Adrenal gland (tissue), 9 donors: ENCODE measurements at regions not wholly inside any gene's neighbourhood (a gene's known extent, or its start where the extent isn't known, plus 50 kb on each side); places are given as distances from the start of the nearest gene placed in this dataset.

Source experiments
- DNase-seq, 7 donors: peaks; one replicate each; pipeline ENCODE4 v3.0.0-alpha.2; 2019 to 2020
- H3K27ac ChIP-seq, 5 donors: fragments of 200-600 bp; sonication (generic) in 4 of 5; 1 replicate in 3 of 5; 2 replicates in 2 of 5; pipeline versions ENCODE4 v1.5.1 to v1.8.0; 2016 to 2020; ENCODE audit warnings: mild to moderate bottlenecking in 1 of 5
- H3K27me3 ChIP-seq: fragments of 200-600 bp; 2 replicates; pipeline ENCODE4 v1.8.0; 2021
- H3K36me3 ChIP-seq, 2 donors: fragments of 200-600 bp; replicated peaks in 1 of 2; 1 replicate in 1 of 2; 2 replicates in 1 of 2; pipeline versions ENCODE4 v1.5.1 to v1.8.0; 2018 to 2022
- H3K4me1 ChIP-seq, 2 donors: fragments of 200-600 bp; replicated peaks in 1 of 2; 1 replicate in 1 of 2; 2 replicates in 1 of 2; pipeline versions ENCODE4 v1.5.1 to v1.8.0; 2018 to 2021
- H3K4me3 ChIP-seq, 4 donors: fragments of 200-600 bp; sonication (generic) in 3 of 4; one replicate each; pipeline ENCODE4 v1.5.1; 2016 to 2018
- H3K9me3 ChIP-seq, 3 donors: fragments of 200-600 bp; sonication (generic) in 1 of 3; replicated peaks in 1 of 3; 1 replicate in 2 of 3; 2 replicates in 1 of 3; pipeline versions ENCODE4 v1.5.1 to v1.8.0; 2016 to 2021
- POLR2A ChIP-seq, 2 donors: fragments of 450-650 bp; IDR thresholded peaks; one replicate each; pipeline ENCODE4 v1.6.1; 2017; ENCODE audit warnings: antibody characterized with exemption in 2 of 2, mild to moderate bottlenecking in 2 of 2, moderate library complexity in 1 of 2
- WGBS, 4 donors: extraction: QIAGEN DNeasy Blood & Tissue Kit in 2 of 4; methylation state at CpG; one replicate each; pipeline versions ENCODE4 v1.1.5 to v1.1.7; 2013 to 2017; 5-methylcytosine and 5-hydroxymethylcytosine counted together
- intact Hi-C, 2 donors: fragments of 100-400 bp; cut with DNase I; formaldehyde crosslinking; loops; one replicate each; pipeline versions ENCODE4 v1.14.1 to v1.15.0; 2022 to 2023
- TF ChIP-seq, protein P1 (sequence below), 6 experiments: fragments of 450-650 bp in 4 of 6; fragments of 200-600 bp in 2 of 6; sonication (generic) in 1 of 6; IDR thresholded peaks; 1 replicate in 5 of 6; 2 replicates in 1 of 6; pipeline versions ENCODE4 v1.5.1 to v1.8.0; 2016 to 2021; ENCODE audit warnings: antibody characterized with exemption in 6 of 6, mild to moderate bottlenecking in 2 of 6, moderate library complexity in 1 of 6
- donor health status: healthy with polysubstance abuse.
- donor health status: Bipolar disorder and iron deficiency.
- donor health status: DM: yes; HTN: yes; CAD: no.
- donor health status: DM: no; HTN: no; CAD: no.
- donor health status: DM: no; HTN: no; CAD: no.

DNA sequence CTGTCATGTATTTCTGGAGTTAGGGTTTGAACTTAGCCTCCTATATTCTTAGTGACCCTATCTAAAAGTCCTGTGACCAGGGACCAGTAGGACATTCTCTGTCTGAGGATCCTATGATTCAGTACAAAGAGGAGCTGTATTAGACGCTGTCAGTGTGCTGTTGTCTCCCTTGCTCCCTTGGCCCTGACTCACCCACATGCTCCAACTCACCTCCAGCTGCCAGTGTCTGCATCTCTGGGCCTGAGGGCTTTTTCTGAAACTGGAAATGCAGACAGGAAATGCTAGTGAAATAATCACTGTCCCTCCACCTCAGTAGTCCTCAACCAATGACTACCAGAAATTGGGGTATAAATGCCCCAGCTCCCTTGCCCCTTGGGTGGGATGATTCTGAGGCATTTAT, 535.3 kb upstream of the RPS6KA3 start:
- H3K27me3 ChIP-seq: no peaks in the 10 kb centered on the region
- no peaks in the 10 kb centered on the region for H3K9me3 ChIP-seq
- WGBS, 4 donors: 89 to 93% (median 91%) methylated on average over 1 of the region's 1 CpG; no CpG with 5 or more reads in 1 of the 4 donors
- H3K27ac ChIP-seq: no peak overlapping the region
- no peaks in the 10 kb centered on the region for H3K36me3 ChIP-seq
- H3K4me1 ChIP-seq: no peaks in the 10 kb centered on the region
- no peak overlapping the region for H3K4me3 ChIP-seq
- intact Hi-C loops: no loop called here
- DNase-seq: no peak
- TF ChIP-seq POLR2A (IDR thresholded peaks at IDR 0.05): no peak
- TF ChIP-seq, protein P1, sequence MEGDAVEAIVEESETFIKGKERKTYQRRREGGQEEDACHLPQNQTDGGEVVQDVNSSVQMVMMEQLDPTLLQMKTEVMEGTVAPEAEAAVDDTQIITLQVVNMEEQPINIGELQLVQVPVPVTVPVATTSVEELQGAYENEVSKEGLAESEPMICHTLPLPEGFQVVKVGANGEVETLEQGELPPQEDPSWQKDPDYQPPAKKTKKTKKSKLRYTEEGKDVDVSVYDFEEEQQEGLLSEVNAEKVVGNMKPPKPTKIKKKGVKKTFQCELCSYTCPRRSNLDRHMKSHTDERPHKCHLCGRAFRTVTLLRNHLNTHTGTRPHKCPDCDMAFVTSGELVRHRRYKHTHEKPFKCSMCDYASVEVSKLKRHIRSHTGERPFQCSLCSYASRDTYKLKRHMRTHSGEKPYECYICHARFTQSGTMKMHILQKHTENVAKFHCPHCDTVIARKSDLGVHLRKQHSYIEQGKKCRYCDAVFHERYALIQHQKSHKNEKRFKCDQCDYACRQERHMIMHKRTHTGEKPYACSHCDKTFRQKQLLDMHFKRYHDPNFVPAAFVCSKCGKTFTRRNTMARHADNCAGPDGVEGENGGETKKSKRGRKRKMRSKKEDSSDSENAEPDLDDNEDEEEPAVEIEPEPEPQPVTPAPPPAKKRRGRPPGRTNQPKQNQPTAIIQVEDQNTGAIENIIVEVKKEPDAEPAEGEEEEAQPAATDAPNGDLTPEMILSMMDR (IDR thresholded peaks at IDR 0.05): no peak

DNA sequence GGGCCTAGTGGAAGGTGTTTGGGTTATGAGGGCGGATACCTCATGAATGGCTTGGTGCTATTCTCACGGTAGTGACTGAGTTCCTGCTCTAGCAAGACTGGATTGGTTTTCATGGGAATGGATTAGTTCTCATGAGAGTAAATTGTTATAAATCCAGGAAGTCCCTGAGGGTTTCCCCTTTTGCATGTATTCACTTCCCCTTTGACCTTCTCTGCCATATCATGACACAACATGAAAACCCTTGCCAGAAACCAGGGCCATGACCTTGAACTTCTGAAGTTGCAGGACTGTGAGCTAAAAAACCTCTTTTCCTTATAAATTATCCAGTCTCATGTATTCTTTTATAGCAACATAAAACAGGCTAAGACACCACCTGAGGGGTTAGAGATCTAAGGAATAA, 529.7 kb upstream of the RPS6KA3 start:
- no peak for DNase-seq
- Histone ChIP-seq H3K4me1 (no peaks in the 10 kb centered on the region), H3K9me3 (no peaks in the 10 kb centered on the region), H3K4me3 (no peak overlapping the region), H3K27ac (no peak overlapping the region), H3K27me3 (no peaks in the 10 kb centered on the region), H3K36me3 (no peaks in the 10 kb centered on the region)
- WGBS, 4 donors: 70 to 84% (median 80%) methylated on average over 2 of the region's 2 CpGs
- no peak for TF ChIP-seq POLR2A (IDR thresholded peaks at IDR 0.05)
- TF ChIP-seq, protein P1 (IDR thresholded peaks at IDR 0.05): no peak
- intact Hi-C loops: no loop called here

DNA sequence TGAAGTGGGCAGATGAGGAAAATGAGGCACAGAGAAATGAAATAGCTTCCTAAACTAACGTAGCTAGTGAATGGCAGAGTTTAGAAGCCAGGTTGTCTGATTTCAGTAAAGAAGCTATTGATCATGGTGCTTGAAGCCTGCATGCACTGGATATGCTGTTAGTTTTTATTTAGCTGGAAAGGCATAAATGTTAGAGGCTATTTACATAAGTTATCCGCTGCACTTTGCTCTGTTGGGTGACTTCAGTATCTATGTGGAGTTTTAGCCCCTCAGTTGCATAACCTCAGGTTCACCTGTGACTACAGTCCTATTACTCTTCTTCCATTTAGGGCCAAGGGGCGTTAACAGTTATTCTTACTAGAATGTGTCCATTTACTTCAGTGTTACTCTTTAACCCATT, 522.4 kb upstream of the RPS6KA3 start:
- no peak for DNase-seq

DNA sequence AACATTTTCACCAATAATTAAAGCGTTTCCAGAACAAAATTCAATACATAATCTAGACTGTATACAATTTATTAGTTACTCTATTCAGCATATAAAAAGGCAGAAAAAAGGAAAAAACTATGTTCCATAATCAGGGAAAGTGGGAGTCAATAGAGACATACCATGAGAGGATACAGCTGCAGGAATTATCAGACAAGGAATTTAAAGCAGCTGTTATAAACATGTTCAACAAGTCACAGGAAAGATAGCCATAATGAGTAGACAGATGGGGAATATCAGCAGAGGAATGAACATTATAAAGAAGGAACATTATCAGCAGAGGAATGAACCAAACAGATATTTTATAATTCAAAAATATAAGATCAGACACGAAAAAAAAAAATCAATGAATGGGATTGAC, 500.6 kb upstream of the RPS6KA3 start:
- no peak for DNase-seq
- H3K36me3 ChIP-seq: no peaks in the 10 kb centered on the region
- H3K9me3 ChIP-seq: no peaks in the 10 kb centered on the region
- H3K4me1 ChIP-seq: no peaks in the 10 kb centered on the region
- intact Hi-C loops: no loop called here
- 46 to 71% (median 53%) methylated on average over 2 of the region's 2 CpGs for WGBS, 4 donors
- no peak for TF ChIP-seq POLR2A (IDR thresholded peaks at IDR 0.05)
- TF ChIP-seq, protein P1 (IDR thresholded peaks at IDR 0.05): no peak
- H3K27me3 ChIP-seq: peaks cover 3% of the 10 kb centered on the region
- H3K4me3 ChIP-seq: no peak overlapping the region
- H3K27ac ChIP-seq: no peak overlapping the region

More for the DNA sequence above, 522.4 kb upstream of the RPS6KA3 start:
- no peaks in the 10 kb centered on the region for H3K27me3 ChIP-seq
- TF ChIP-seq POLR2A (IDR thresholded peaks at IDR 0.05): no peak
- TF ChIP-seq, protein P1 (IDR thresholded peaks at IDR 0.05): no peak
- no peak overlapping the region for H3K27ac ChIP-seq
- intact Hi-C loops: no loop called here
- H3K4me1 ChIP-seq: no peaks in the 10 kb centered on the region
- no peaks in the 10 kb centered on the region for H3K9me3 ChIP-seq
- no peaks in the 10 kb centered on the region for H3K36me3 ChIP-seq
- 57 to 87% (median 69%) methylated on average over 3 of the region's 3 CpGs for WGBS, 4 donors
- H3K4me3 ChIP-seq: no peak overlapping the region
